GM23248 (cell line): ENCODE measurements at regions not wholly inside any gene's neighbourhood (a gene's known extent, or its start where the extent isn't known, plus 50 kb on each side); places are given as distances from the start of the nearest gene placed in this dataset.

ENCODE experiments used
- EZH2 ChIP-seq: fragments of 200-600 bp; sonication (generic); IDR thresholded peaks from 2 replicates; pipeline ENCODE4 v1.6.1; 2018; ENCODE audit warnings: antibody characterized with exemption, mild to moderate bottlenecking; ENCODE audit not compliant: insufficient read depth, poor library complexity, severe bottlenecking
- EZH2phosphoT487 ChIP-seq: fragments of 200-600 bp; sonication (generic); IDR thresholded peaks from 2 replicates; pipeline ENCODE4 v1.6.1; 2018; ENCODE audit warnings: antibody characterized with exemption, moderate library complexity, mild to moderate bottlenecking, low read depth; ENCODE audit not compliant: insufficient read depth

GRCh38 chr6:130675072-130675471 lies 152.1 kb upstream of the SMLR1 start:
- no peak for TF ChIP-seq EZH2
- TF ChIP-seq EZH2phosphoT487 = no peak
